Ovary (tissue), 3 donors: ENCODE measurements at regions not wholly inside any gene's neighbourhood (a gene's known extent, or its start where the extent isn't known, plus 50 kb on each side); places are given as distances from the start of the nearest gene placed in this dataset.

ENCODE experiments used
- POLR2A ChIP-seq: fragments of 450-650 bp; IDR thresholded peaks from one replicate; pipeline ENCODE4 v1.6.1; 2017; ENCODE audit warnings: antibody characterized with exemption, mild to moderate bottlenecking, moderate library complexity
- TF ChIP-seq, protein P1 (sequence below), 3 donors: fragments of 450-650 bp in 2 of 3; fragments of 200-600 bp in 1 of 3; IDR thresholded peaks; one replicate each; pipeline versions ENCODE4 v1.5.1 to v1.8.0; 2016 to 2022; ENCODE audit warnings: antibody characterized with exemption in 3 of 3, mild to moderate bottlenecking in 1 of 3
- donor health status: DM: no; HTN: no; CAD: no.

DNA sequence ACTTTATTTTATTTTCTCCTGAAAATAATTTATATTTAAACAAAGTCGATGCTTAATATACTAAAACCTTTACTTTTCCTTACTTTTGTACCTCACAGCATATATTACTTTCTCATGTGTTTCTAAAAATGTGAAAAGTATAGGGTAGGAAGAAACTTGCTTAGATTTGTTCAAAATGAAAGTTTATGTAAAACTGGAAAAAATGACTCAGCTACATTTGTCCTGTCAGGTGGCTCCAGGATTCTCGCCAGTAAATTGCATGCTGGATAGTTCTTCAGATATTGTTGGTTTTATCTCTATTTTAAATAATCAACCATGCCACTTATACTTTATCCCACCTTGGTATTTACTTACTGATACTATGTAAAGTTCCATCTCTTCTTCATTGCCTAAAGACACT lies 159.2 kb upstream of the NDST4 start:
- TF ChIP-seq, protein P1, sequence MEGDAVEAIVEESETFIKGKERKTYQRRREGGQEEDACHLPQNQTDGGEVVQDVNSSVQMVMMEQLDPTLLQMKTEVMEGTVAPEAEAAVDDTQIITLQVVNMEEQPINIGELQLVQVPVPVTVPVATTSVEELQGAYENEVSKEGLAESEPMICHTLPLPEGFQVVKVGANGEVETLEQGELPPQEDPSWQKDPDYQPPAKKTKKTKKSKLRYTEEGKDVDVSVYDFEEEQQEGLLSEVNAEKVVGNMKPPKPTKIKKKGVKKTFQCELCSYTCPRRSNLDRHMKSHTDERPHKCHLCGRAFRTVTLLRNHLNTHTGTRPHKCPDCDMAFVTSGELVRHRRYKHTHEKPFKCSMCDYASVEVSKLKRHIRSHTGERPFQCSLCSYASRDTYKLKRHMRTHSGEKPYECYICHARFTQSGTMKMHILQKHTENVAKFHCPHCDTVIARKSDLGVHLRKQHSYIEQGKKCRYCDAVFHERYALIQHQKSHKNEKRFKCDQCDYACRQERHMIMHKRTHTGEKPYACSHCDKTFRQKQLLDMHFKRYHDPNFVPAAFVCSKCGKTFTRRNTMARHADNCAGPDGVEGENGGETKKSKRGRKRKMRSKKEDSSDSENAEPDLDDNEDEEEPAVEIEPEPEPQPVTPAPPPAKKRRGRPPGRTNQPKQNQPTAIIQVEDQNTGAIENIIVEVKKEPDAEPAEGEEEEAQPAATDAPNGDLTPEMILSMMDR (IDR thresholded peaks at IDR 0.05), result no peak
- no peak for TF ChIP-seq POLR2A
